Ectodermal cell (in vitro differentiated cells): ENCODE measurements at regions not wholly inside any gene's neighbourhood (a gene's known extent, or its start where the extent isn't known, plus 50 kb on each side); places are given as distances from the start of the nearest gene placed in this dataset.
"Not testable (repeated sequence)": the region's sequence is repeated elsewhere in the genome, so short reads cannot be mapped to it uniquely, and the experiment has no call there.

Experiments used
- H3K27ac ChIP-seq: 2 replicates; pipeline ENCODE4 v1.7.0; 2013; ENCODE audit warnings: mild to moderate bottlenecking, low read depth, low read length; ENCODE audit not compliant: insufficient read depth, poor library complexity, severe bottlenecking
- H3K27me3 ChIP-seq: 2 replicates; pipeline ENCODE4 v1.7.0; 2013; ENCODE audit warnings: mild to moderate bottlenecking, low read length; ENCODE audit not compliant: insufficient read depth, control insufficient read depth, poor library complexity, severe bottlenecking
- H3K36me3 ChIP-seq: one replicate; pipeline ENCODE4 v1.7.0; 2013; ENCODE audit warnings: low read length; ENCODE audit not compliant: control insufficient read depth, insufficient read depth
- H3K4me1 ChIP-seq: one replicate; pipeline ENCODE4 v1.7.0; 2013; ENCODE audit warnings: low read length; ENCODE audit not compliant: control insufficient read depth, insufficient read depth
- H3K4me3 ChIP-seq: 2 replicates; pipeline ENCODE4 v1.7.0; 2013; ENCODE audit warnings: low read depth, low read length, control low read depth; ENCODE audit not compliant: insufficient read depth
- H3K9me3 ChIP-seq: 2 replicates; pipeline ENCODE4 v1.7.0; 2013; ENCODE audit warnings: mild to moderate bottlenecking, low read length, moderate library complexity; ENCODE audit not compliant: control insufficient read depth
- WGBS, 2 experiments: methylation state at CpG; one replicate each; pipeline ENCODE4 v1.1.7; 2013; ENCODE audit warnings: missing lambda C conversion rate in 2 of 2; 5-methylcytosine and 5-hydroxymethylcytosine counted together

DNA sequence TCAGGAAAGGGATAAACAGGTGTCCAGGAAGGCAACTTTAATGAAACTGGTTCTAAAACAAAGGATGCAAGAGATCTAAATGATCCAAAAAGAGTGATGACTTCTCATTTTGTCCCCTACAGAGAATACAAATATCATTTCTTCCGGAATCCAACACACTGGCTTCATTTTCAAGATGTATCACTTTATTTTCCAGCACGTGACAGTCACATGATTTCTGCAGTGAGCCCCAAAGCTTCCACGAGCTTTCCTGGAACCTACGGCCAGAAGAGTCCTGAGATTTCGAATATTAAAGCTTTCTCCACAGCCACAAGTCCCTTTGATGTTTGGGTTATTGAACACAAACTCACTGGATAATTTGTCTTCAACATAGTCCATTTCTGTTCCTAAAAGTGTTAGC lies 198.0 kb downstream of the LRRC70 start:
- H3K36me3 ChIP-seq, H3K4me3 ChIP-seq, H3K27ac ChIP-seq, H3K27me3 ChIP-seq, H3K9me3 ChIP-seq, H3K4me1 ChIP-seq: not testable (repeated sequence)
- 89 to 93% methylated on average over 1 to 2 of the region's 5 CpGs for whole genome bisulfite sequencing, 2 experiments

DNA sequence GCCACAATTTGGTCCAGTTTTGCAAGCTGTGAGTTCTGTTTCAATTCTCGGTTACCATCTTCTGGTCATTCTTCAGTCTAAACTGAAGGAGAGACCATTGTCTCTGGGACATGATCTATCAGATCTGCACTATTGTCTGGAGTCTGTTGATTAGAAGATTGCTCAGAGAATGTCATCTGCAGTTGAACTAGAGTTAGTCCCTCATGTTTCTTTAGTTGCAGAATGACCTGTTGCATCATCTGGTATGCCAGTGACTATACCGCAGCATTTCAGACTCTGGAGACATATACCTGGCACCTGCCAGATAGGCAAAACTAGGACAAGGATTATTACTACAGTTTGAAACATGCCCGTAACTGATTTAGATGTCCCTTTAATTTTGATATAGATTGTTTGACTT lies 194.8 kb downstream of the LRRC70 start:
- Histone ChIP-seq H3K27me3 (no peaks in the 10 kb centered on the region), H3K9me3 (no peaks in the 10 kb centered on the region), H3K27ac (no peak overlapping the region), H3K4me3 (no peak overlapping the region), H3K36me3 (no peaks in the 10 kb centered on the region), H3K4me1 (no peaks in the 10 kb centered on the region)
- 93% methylated on average over 3 of the region's 3 CpGs for WGBS, 2 experiments

DNA sequence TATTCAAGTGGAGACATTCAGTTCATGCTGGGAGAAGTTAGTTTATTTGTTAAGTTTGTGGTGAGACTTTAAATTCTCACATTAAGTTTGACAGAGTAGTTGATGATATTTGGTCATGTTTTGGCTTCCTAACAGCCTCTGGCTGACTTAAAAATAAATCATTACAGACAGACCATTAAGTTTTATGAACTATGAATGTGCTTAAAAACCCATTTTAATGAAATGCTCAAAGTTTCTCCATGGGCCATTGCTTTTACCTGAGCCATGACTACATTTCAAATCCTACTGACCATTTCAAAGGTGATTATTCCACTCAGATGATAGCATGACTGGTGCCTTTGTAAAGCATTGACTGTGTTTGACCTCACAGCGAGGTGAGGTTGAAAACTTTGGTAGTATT lies 192.7 kb downstream of the LRRC70 start:
- Histone ChIP-seq H3K27me3 (no peaks in the 10 kb centered on the region), H3K27ac (no peak overlapping the region), H3K4me3 (no peak overlapping the region), H3K36me3 (no peaks in the 10 kb centered on the region), H3K9me3 (no peaks in the 10 kb centered on the region), H3K4me1 (no peaks in the 10 kb centered on the region)
- 90 to 100% methylated on average over 1 of the region's 1 CpG for WGBS, 2 experiments

DNA sequence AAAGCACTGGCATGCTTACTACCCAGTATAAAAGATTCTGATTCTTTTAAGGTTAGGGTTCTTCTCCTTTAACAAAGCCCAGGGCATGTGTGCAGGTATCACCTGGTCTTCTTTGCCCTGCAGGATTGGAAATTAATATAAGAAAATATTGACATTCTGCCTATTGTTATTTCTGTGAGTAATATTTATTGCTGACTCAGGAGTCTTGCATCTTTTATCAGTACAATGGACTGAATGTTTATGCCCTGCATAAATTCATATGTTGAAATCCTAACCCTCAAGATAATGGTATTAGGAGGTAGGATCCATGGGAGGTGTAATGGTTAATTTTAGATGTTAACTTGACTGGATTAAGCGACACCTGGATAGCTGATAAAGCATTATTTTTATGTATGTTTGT lies 189.0 kb downstream of the LRRC70 start:
- WGBS, 2 experiments: 100% methylated on average over 1 of the region's 1 CpG
- no peaks in the 10 kb centered on the region for H3K4me1 ChIP-seq
- H3K36me3 ChIP-seq: no peaks in the 10 kb centered on the region
- no peaks in the 10 kb centered on the region for H3K27me3 ChIP-seq
- H3K27ac ChIP-seq: no peak overlapping the region
- H3K9me3 ChIP-seq: no peaks in the 10 kb centered on the region
- no peak overlapping the region for H3K4me3 ChIP-seq

DNA sequence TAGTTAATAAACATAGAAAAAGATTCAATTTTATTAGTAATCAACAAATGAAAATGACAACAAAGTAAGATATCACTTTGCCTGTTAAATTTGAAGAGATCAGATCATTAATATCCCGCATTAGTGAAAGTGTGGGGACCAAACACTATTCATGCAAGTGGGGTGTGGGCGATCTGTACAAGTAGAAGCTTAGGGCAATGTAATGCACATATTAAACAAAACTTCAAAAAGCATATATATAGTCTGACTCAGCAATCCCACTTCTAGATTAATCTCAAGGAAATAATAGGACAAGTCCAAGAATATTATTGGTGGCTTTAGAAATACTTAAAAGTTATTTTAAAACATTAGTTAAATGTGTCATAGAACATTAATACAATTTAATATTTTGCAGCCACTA lies 188.5 kb downstream of the LRRC70 start:
- Histone ChIP-seq H3K36me3 (no peaks in the 10 kb centered on the region), H3K9me3 (no peaks in the 10 kb centered on the region), H3K4me3 (no peak overlapping the region), H3K27me3 (no peaks in the 10 kb centered on the region), H3K27ac (no peak overlapping the region), H3K4me1 (no peaks in the 10 kb centered on the region)
- WGBS, 2 experiments: 97 to 100% methylated on average over 1 to 2 of the region's 2 CpGs

DNA sequence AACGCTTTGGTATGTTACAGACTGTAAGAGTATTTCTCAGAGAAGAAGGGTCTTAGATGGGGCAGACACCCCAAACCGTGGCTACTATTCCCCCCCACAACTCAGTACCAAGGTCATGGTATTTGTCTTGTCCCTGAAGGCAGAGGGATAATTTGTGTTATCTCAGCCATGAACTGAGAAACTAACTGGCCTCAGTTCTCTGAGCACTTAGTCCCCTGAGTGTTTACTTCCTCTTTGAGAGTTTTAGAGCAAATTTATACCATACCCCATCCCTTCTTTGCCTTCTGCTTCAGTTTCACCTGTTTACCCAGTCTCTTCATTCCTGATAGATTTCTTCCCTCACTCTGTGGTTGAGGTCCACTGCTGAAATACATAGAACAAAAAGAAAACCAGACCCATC lies 183.9 kb downstream of the LRRC70 start:
- WGBS, 2 experiments: 95 to 100% methylated on average over 2 of the region's 2 CpGs
- Histone ChIP-seq H3K9me3 (no peaks in the 10 kb centered on the region), H3K4me3 (no peak overlapping the region)

DNA sequence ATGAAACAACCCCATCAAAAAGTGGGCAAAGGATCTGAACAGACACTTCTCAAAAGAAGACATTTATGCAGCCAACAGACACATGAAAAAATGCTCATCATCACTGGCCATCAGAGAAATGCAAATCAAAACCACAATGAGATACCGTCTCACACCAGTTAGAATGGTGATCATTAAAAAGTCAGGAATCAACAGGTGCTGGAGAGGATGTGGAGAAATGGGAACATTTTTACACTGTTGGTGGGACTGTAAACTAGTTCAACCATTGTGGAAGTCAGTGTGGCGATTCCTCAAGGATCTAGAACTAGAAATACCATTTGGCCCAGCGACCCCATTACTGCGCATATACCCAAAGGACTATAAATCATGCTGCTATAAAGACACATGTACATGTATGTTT lies 179.1 kb downstream of the LRRC70 start:
- not testable (repeated sequence) for H3K4me1 ChIP-seq, H3K9me3 ChIP-seq, H3K4me3 ChIP-seq, H3K36me3 ChIP-seq, H3K27ac ChIP-seq, H3K27me3 ChIP-seq
- 96 to 98% methylated on average over 4 of the region's 4 CpGs for whole genome bisulfite sequencing, 2 experiments

More for the DNA sequence above, 183.9 kb downstream of the LRRC70 start:
- Histone ChIP-seq H3K27ac (no peak overlapping the region), H3K27me3 (no peaks in the 10 kb centered on the region), H3K36me3 (no peaks in the 10 kb centered on the region), H3K4me1 (no peaks in the 10 kb centered on the region)

DNA sequence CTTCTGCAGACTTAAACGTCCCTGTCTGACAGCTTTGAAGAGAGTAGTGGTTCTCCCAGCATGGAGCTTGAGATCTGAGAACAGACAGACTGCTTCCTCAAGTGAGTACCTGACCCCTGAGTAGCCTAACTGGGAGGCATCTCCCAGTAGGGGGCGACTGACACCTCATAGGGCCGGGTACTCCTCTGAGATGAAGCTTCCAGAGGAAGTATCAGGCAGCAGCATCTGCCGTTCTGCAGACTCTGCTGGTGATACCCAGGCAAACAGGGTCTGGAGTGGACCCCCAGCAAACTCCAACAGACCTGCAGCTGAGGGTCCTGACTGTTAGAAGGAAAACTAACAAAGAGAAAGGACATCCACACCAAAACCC lies 174.4 kb downstream of the LRRC70 start:
- H3K27ac ChIP-seq, H3K4me3 ChIP-seq, H3K36me3 ChIP-seq, H3K4me1 ChIP-seq, H3K27me3 ChIP-seq, H3K9me3 ChIP-seq: not testable (repeated sequence)
- 76 to 91% methylated on average over 3 to 4 of the region's 4 CpGs for WGBS, 2 experiments

DNA sequence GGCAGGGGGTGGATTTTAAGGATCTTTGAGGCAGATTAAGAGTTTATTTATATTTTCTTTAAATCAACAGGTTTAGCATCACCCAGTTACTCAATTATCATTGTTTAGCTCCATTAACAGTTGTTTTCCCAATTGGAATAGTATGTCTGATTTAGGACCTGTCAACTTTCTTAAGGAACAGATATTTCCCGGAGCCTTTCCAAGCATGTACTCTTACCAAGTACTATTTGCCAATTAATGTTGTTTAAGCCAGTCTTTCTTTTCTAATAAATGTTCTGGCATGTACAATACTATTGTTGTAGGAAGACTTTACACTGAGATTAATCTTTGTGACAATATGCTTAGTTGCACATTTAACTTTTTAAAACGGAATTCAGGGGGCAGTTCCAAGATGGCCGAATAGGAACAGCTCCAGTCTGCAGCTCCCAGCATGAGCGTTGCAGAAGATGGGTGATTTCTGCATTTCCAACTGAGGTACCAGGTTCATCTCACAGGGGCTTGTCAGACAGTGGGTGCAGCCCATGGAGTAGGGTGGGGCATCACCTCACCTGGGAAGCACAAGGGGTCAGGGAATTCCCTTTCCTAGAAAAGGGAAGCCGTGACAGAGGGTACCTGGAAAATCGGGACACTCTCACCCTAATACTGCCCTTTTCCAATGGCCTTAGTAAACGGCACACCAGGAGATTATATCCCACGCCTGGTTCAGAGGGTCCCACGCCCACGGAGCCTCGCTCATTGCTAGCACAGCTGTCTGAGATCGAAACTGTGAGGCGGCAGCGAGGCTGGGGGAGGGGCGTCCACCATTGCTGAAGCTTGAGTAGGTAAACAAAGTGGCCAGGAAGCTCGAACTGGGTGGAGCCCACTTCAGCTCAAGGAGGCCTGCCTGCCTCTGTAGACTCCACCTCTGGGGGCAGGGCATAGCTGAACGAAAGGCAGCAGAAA lies 173.7 kb downstream of the LRRC70 start:
- 95% methylated on average over 15 to 17 of the region's 17 CpGs for WGBS, 2 experiments

DNA sequence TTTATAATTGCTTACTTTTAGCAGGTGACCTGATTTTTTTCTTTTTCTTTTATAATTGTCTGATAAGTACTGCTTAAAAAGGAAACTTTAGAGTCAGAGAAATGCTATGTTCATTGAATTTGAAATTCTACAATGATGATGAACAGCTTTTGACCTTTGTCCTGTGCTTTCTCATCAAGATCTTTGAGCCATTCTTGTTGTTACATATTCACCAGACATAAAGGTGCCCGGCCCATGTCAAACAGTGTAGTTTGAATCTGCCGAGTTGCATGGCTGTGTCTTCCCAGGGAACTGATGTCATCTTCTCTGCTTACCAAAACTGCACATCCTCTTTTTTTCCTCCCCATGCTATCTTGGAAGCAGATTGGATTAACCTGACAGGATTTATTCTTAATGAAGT lies 163.6 kb downstream of the LRRC70 start:
- H3K27ac ChIP-seq: no peak overlapping the region
- no peaks in the 10 kb centered on the region for H3K9me3 ChIP-seq
- no peaks in the 10 kb centered on the region for H3K27me3 ChIP-seq
- H3K36me3 ChIP-seq: no peaks in the 10 kb centered on the region
- 91 to 95% methylated on average over 2 of the region's 2 CpGs for WGBS, 2 experiments
- H3K4me1 ChIP-seq: no peaks in the 10 kb centered on the region
- H3K4me3 ChIP-seq: no peak overlapping the region

More for the DNA sequence above, 173.7 kb downstream of the LRRC70 start:
- H3K4me3 ChIP-seq, H3K27ac ChIP-seq, H3K36me3 ChIP-seq, H3K4me1 ChIP-seq, H3K9me3 ChIP-seq, H3K27me3 ChIP-seq: not testable (repeated sequence)
